Activated T-helper 2 cell treated with anti-CD3 and anti-CD28 coated beads, Interferon-gamma antibody, Interleukin-2, Interleukin-4, amounts not matched to agents 10 μg/mL and 5 μg/mL and 100 μg/mL, durations not matched to agents 14 hours and 24 hours and 36 hours (primary cell): ENCODE measurements at regions not wholly inside any gene's neighbourhood (a gene's known extent, or its start where the extent isn't known, plus 50 kb on each side); places are given as distances from the start of the nearest gene placed in this dataset.
A peak's percentile ranks its signal among the peaks of the same experiment; 100 is the strongest.

ENCODE experiments used
- DNase-seq: peaks from one replicate; pipeline ENCODE4 v3.0.0; 2021; ENCODE audit warnings: low spot score
- H3K27ac Mint-ChIP-seq: one replicate; pipeline ENCODE4 v1.8.0; 2021; ENCODE audit warnings: mixed read lengths
- H3K27me3 Mint-ChIP-seq: one replicate; pipeline ENCODE4 v1.8.0; 2021; ENCODE audit warnings: low read depth, mixed read lengths
- H3K36me3 Mint-ChIP-seq: one replicate; pipeline ENCODE4 v1.8.0; 2021; ENCODE audit warnings: low read depth, mixed read lengths
- H3K4me1 Mint-ChIP-seq: one replicate; pipeline ENCODE4 v1.8.0; 2021; ENCODE audit warnings: low read depth, mixed read lengths
- H3K4me3 Mint-ChIP-seq: one replicate; pipeline ENCODE4 v1.8.0; 2021; ENCODE audit warnings: low read depth, mild to moderate bottlenecking, moderate library complexity, mixed read lengths
- H3K9me3 Mint-ChIP-seq: one replicate; pipeline ENCODE4 v1.8.0; 2021; ENCODE audit warnings: mixed read lengths
- intact Hi-C: fragments of 100-400 bp; cut with micrococcal nuclease; formaldehyde crosslinking; loops from one replicate; pipeline ENCODE4 v1.15.1; 2023

DNA sequence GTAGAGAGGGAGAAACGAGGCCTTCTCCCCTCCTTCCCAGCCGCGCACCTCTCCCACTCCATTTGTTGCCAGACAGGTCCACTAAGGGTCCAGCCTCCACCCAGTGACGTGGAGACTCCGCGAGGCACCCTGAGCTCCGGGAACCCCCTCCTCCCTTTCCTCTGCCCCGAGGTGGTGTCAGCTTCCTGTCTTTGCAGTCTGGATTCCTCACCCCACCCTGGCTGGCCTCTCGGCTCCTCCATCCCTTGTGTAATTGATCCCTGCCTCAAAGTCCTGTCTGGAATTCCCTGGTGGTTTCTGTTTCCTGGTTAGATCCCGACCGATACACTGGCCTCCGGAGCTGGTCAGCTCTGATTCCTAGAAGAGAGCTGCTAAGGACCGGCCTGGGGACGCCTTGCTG, 105.9 kb upstream of the SCOC start:
- H3K27me3 Mint-ChIP-seq, result peaks cover 19% of the 10 kb centered on the region
- H3K27ac Mint-ChIP-seq, result no peak overlapping the region
- no peaks in the 10 kb centered on the region for H3K36me3 Mint-ChIP-seq
- H3K4me3 Mint-ChIP-seq, result no peak overlapping the region
- H3K9me3 Mint-ChIP-seq, result no peaks in the 10 kb centered on the region
- peaks cover 18% of the 10 kb centered on the region for H3K4me1 Mint-ChIP-seq
- intact Hi-C loops, result loop anchor here (2.0 kb wide), 1 partner anchor 409 kb away; no protein-coding TSS in a partner anchor
- no peak for DNase-seq

GRCh38 chr4:140266958-140267568, 106.4 kb upstream of the SCOC start:
- peaks cover 18% of the 10 kb centered on the region for H3K4me1 Mint-ChIP-seq
- H3K27me3 Mint-ChIP-seq, result peaks cover 19% of the 10 kb centered on the region
- DNase-seq, result no peak
- H3K4me3 Mint-ChIP-seq, result no peak overlapping the region
- H3K36me3 Mint-ChIP-seq, result no peaks in the 10 kb centered on the region
- no peak overlapping the region for H3K27ac Mint-ChIP-seq
- H3K9me3 Mint-ChIP-seq, result no peaks in the 10 kb centered on the region
- intact Hi-C loops, result loop anchor here (2.0 kb wide), 1 partner anchor 408 kb away; no protein-coding TSS in a partner anchor

- intact Hi-C loops, result no loop called here
- no peak overlapping the region for H3K4me3 Mint-ChIP-seq
- no peak overlapping the region for H3K27ac Mint-ChIP-seq
- H3K36me3 Mint-ChIP-seq, result no peaks in the 10 kb centered on the region
- H3K4me1 Mint-ChIP-seq, result peaks cover 14% of the 10 kb centered on the region
- no peak for DNase-seq
- peaks cover 19% of the 10 kb centered on the region for H3K27me3 Mint-ChIP-seq
- no peaks in the 10 kb centered on the region for H3K9me3 Mint-ChIP-seq
Measured at GRCh38 chr4:140260227-140260626, 106.2 kb upstream of the MAML3 start.

GRCh38 chr4:140258476-140258875, 104.5 kb upstream of the MAML3 start:
- DNase-seq, result no peak
- Mint-ChIP-seq H3K27me3 (peaks cover 33% of the 10 kb centered on the region), H3K9me3 (no peaks in the 10 kb centered on the region), H3K4me1 (peaks cover 19% of the 10 kb centered on the region), H3K4me3 (no peak overlapping the region), H3K27ac (no peak overlapping the region), H3K36me3 (no peaks in the 10 kb centered on the region)
- intact Hi-C loops, result no loop called here

DNA sequence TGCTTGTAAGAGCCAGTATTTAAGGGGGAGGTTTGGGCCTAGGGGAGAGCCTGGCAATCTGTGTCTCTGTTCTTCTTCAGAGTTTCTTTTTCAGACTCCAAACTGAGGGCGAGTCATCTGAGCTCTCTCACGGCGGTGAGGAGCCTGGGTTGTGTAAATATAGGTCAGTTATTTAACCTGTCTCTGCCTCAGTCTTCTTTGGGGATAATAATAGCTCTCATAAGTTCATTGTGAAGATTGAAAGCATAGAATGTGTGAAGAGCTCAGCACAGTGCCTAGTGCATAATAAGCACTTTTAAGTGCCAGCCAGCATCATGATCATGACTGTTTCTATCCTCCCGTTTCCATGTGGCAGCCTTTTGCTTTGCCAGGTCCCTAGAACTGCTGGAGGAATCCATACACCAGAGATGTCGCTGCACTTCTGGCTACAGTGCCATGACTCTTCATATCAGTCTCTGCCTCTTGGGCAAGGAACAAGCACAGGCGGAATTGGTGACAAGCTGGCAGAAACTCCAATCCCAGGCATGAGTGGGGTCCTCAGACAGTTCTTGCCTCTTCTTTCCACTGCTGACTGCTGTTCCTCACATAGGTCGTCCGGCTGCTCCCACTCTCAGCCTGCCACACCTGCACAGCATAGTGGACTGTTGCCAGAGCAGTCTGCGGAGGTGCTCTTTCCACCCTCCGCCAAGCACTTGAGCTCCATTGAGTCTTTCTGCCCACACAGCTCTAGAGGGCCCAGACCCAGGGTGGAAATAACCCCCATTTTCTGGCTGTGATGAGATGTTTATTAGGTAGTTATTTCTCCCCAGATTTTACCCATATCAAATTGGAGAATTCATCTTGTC, 103.7 kb upstream of the MAML3 start:
- H3K27me3 Mint-ChIP-seq, result peaks cover 31% of the 10 kb centered on the region
- no peaks in the 10 kb centered on the region for H3K9me3 Mint-ChIP-seq
- no peak overlapping the region for H3K4me3 Mint-ChIP-seq
- H3K36me3 Mint-ChIP-seq, result no peaks in the 10 kb centered on the region
- no peak overlapping the region for H3K27ac Mint-ChIP-seq
- intact Hi-C loops, result no loop called here
- DNase-seq, result no peak
- peaks cover 22% of the 10 kb centered on the region for H3K4me1 Mint-ChIP-seq

DNA sequence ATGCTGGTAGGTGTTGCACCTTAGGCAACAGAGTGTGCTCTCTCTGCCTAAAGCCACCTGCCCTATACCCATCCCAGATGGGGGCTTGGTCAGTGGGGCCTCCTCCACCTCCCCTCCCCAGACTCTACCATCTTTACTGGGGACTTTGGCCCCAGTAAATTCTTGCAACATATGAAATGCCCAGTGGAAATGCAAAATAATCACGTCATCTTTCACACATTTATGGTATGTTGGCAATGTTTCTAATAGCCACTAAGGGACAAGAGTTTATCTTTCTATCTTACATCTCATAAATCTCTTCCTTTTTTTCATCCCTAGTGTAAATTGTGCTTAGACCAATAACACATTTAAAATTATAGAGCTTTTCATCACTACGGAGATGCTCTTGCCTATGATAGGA, 103.0 kb upstream of the MAML3 start:
- H3K27ac Mint-ChIP-seq, result no peak overlapping the region
- no peaks in the 10 kb centered on the region for H3K9me3 Mint-ChIP-seq
- peaks cover 27% of the 10 kb centered on the region for H3K4me1 Mint-ChIP-seq
- H3K27me3 Mint-ChIP-seq, result peaks cover 27% of the 10 kb centered on the region
- no peak overlapping the region for H3K4me3 Mint-ChIP-seq
- intact Hi-C loops, result no loop called here
- H3K36me3 Mint-ChIP-seq, result no peaks in the 10 kb centered on the region
- DNase-seq, result no peak

DNA sequence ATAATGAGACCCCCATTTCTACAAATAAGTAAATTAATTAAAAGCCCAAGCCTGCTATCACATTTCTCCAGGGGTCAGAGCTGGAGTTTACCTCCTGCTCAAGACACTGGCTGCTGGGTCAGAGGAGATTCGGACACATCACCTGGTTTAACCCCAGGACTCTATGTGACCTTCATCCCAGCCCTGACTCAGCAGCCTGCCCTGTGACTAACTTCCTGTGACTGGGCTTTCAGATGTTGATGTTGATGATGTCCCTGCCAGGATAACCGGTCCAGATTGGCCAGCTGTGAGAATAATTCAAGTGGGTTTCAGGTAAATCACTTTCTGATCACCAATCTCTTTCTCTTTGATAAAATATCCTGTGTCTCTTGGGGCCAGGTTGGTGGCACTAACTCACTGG, 102.4 kb upstream of the MAML3 start:
- no peak overlapping the region for H3K4me3 Mint-ChIP-seq
- intact Hi-C loops, result no loop called here
- no peak for DNase-seq
- H3K4me1 Mint-ChIP-seq, result peaks cover 31% of the 10 kb centered on the region
- peaks cover 23% of the 10 kb centered on the region for H3K27me3 Mint-ChIP-seq
- H3K9me3 Mint-ChIP-seq, result no peaks in the 10 kb centered on the region
- H3K27ac Mint-ChIP-seq, result no peak overlapping the region
- no peaks in the 10 kb centered on the region for H3K36me3 Mint-ChIP-seq

GRCh38 chr4:140255927-140256326, 101.9 kb upstream of the MAML3 start:
- H3K27me3 Mint-ChIP-seq, result peaks cover 21% of the 10 kb centered on the region

DNA sequence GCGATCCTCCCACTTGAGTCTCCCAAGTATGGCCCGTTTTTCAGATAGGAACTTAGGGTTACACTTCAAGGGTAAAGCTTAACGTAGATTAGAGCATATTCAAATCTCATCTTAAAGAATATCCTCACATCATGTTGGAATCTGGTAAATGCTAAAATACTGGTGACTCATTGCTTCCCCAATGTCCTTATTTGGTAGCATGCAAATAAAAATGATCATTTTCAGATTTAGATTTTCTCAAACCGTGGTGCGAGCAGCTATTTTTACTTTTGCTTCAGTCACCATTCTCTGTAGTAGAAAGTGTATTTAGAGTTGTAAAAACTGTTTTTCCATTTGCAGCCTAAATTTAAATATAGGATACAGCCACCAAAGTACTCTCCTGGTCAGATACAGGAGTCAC, 101.5 kb upstream of the MAML3 start:
- Mint-ChIP-seq H3K27ac (no peak overlapping the region), H3K36me3 (no peaks in the 10 kb centered on the region), H3K4me1 (peaks cover 36% of the 10 kb centered on the region), H3K4me3 (no peak overlapping the region), H3K27me3 (peaks cover 19% of the 10 kb centered on the region), H3K9me3 (no peaks in the 10 kb centered on the region)
- intact Hi-C loops, result loop anchor here (2.0 kb wide), 1 partner anchor 521 kb away; no protein-coding TSS in a partner anchor
- DNase-seq, result no peak

More at GRCh38 chr4:140255927-140256326, 101.9 kb upstream of the MAML3 start:
- Mint-ChIP-seq H3K4me3 (no peak overlapping the region), H3K4me1 (peaks cover 33% of the 10 kb centered on the region), H3K36me3 (no peaks in the 10 kb centered on the region), H3K9me3 (no peaks in the 10 kb centered on the region), H3K27ac (no peak overlapping the region)
- intact Hi-C loops, result loop anchor here (2.0 kb wide), 1 partner anchor 521 kb away; no protein-coding TSS in a partner anchor
- DNase-seq, result no peak

DNA sequence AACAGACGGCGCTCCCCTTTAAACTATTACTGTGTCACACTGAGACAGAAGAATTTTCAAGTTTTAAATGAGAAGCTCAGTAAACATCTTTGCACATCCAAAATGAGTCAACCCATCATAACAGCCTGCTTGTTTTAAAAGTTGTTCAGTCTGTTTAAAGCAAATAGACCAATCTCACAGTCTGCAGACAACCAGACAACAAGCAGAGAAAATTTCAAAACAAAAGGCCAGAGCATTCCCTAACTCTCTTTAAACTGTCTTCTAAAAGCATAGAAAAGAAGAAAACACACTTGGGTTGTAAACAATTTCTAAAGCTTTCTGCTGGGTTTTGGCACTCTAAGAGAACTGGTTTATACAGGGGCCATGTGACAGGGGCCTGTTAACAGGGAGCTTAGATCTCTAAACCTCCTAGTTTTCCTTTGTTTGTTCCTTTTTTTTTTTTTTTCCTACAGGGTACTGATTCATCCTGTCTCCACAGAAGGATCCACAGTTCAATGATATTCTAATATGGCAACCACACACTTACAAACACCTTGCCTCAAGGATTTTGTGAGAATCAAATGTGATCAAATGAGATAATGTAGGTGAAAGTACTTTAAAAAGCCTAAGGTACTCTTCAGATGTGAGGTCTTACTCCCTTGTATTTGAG, 100.8 kb upstream of the MAML3 start:
- H3K27ac Mint-ChIP-seq, result no peak overlapping the region
- no peak for DNase-seq
- no peaks in the 10 kb centered on the region for H3K9me3 Mint-ChIP-seq
- H3K4me3 Mint-ChIP-seq, result no peak overlapping the region
- intact Hi-C loops, result loop anchor here (2.0 to 5.0 kb wide), 5 partner anchors 118 to 597 kb away; partner anchors contain the start of gene SCOC
- peaks cover 17% of the 10 kb centered on the region for H3K27me3 Mint-ChIP-seq
- no peaks in the 10 kb centered on the region for H3K36me3 Mint-ChIP-seq
- H3K4me1 Mint-ChIP-seq, result peaks cover 33% of the 10 kb centered on the region

DNA sequence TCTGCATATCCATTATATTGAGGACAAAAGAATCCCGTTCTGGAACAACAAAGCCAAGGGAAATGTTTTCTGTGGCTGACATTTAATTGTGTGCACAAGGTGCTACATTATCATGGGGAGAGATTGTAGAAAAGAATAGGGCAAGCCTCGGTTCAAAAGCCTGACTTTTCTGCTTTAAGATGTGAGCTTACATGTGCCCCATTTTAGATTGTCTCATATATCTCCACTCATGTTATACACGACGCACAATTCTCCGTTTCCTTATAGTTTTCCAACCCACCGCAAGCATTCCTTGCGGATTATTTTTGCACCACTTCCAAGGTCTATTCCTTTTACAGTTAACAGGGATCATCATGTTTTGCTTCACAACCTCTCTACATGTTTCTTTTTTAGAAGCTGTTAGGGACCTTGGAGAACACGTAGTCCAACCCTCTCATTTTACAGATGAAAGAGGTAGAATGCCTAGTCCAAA, 99.6 kb upstream of the MAML3 start:
- H3K36me3 Mint-ChIP-seq, result no peaks in the 10 kb centered on the region

DNA sequence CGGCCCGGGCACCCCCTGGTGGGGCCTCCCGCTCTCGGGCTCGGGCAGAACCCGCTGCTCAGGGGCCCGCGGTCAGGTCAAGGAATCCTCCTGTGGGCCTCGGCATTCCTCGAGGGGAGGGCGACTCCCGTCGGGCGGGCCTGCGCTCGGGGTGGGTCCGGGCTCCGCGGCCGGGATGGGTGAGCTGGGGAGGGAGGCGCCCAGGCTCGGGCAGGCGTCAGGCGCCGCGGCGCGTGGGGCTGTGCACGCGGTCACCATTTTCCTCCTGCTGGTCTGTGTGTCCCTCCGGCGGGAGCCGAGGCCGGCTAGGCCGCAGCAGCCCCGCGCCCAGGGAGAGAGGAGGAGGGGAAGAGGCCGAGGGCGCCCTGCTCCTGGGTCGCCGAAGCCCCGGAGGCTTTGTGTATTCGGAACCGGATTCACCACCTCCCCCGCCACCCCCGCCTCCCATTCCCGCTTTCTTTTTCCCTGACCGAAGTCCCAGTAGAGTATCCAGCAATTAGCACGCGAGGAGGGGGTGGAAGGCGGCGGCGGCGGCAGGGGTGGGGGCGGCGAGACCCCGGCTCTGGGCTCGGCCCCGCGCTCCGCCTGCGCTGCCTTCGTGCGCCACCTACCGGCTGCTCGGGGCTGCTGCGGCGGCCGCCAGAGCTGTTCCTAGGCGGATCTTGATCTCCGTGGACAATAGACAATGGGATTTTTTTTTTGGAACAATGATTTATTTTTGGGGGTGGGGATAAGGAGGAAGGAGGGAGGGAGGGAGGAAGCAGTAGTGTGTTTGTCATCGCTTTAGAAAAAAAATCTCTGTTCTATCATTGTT, 99.0 kb upstream of the MAML3 start:
- H3K9me3 Mint-ChIP-seq, result no peaks in the 10 kb centered on the region
- peak; percentile 39 for DNase-seq
- intact Hi-C loops, result loop anchor here (1.0 to 5.0 kb wide), 7 partner anchors 99 to 596 kb away; partner anchors contain the start of genes MAML3 and SCOC
- no peaks in the 10 kb centered on the region for H3K36me3 Mint-ChIP-seq
- peaks cover 36% of the 10 kb centered on the region for H3K4me1 Mint-ChIP-seq
- H3K4me3 Mint-ChIP-seq, result peak overlapping the region; percentile 68
- peaks cover 17% of the 10 kb centered on the region for H3K27me3 Mint-ChIP-seq
- H3K27ac Mint-ChIP-seq, result peak overlapping the region; percentile 56

More for the DNA sequence above, 99.6 kb upstream of the MAML3 start:
- intact Hi-C loops, result loop anchor here (1.0 to 5.0 kb wide), 8 partner anchors 99 to 596 kb away; partner anchors contain the start of genes MAML3 and SCOC
- DNase-seq, result no peak
- H3K4me1 Mint-ChIP-seq, result peaks cover 36% of the 10 kb centered on the region
- H3K27ac Mint-ChIP-seq, result peak overlapping the region; percentile 56
- H3K9me3 Mint-ChIP-seq, result no peaks in the 10 kb centered on the region
- peak overlapping the region; percentile 68 for H3K4me3 Mint-ChIP-seq
- peaks cover 17% of the 10 kb centered on the region for H3K27me3 Mint-ChIP-seq
